ENCODE measurements at regions not wholly inside any gene's neighbourhood (a gene's known extent, or its start where the extent isn't known, plus 50 kb on each side); places are given as distances from the start of the nearest gene placed in this dataset.

DNA sequence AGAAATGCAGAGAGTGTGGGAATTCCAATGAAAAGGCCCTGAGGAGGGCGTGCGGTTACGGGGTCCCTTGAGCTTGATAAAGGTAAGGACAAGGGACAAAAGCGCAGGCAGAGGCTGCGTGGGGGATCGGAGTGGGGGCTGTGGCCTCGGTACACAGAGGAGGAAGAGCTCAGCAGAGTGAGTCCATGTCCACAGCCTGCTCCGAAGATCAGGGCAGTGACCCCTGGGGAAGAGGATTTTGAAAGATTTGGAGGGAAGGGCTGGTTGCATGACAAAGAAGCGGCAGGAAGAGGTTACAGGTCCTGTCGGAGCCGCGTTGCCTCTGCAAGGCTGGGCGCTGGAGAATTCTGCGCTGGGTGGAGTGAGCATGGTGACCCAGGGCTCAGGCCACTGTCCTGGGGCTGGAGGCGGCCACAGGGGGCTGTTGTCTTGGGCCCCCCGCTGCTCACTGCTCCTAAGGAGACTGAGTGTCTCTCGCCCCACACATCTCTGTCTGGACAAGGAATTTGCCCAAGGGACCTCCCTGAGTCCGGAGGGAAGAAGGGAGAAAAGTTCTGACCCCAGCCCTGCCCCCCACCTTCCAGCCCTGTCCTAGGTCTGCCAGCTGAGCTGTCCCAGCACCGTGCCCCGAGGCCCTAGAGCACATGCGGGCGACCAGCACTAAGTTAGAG, 69.8 kb upstream of the INSIG1 start:
- Histone ChIP-seq H3K4me3 (no peak overlapping the region), H3K36me3 (no peaks in the 10 kb centered on the region), H3K4me2 (peak overlapping the region in 9 of 11 experiments; percentile 22 to 64 (median 54); a peak in 16 of 22 replicates), H3K27me3 (no peaks in the 10 kb centered on the region), H3K9ac (no peak overlapping the region), H3K9me3 (replicated peaks in 1 of 11) (no peaks in the 10 kb centered on the region), H4K20me1 (no peaks in the 10 kb centered on the region; a peak in 1 of 22 replicates), H3K27ac (no peak overlapping the region), H3K4me1 (peaks cover 6 to 15% (median 12%) of the 10 kb centered on the region in 10 experiments; a peak in 17 of 20 replicates)
- TF ChIP-seq Cebpa-rat (IDR thresholded peaks at IDR 0.05): no peak

DNA sequence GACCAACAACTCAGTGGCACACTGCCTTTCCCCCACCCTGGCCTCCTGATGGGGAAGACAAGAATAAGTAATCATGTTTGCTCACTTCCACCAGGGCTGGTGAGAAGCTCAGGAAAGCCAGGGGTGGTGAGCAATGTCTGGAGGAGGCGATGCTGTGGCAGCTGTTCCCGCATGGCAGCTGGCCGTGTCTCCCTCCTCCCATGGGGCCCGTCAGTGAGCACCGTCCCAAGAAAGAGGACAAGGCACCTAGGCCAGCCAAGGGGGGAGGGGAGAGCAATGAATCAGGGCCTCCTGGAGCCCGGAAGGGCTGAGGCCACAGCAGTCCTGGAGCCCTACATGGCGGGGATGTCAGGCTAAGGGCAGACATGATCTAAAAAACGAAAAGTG, 69.2 kb upstream of the INSIG1 start:
- TF ChIP-seq Cebpa-rat (IDR thresholded peaks at IDR 0.05): no peak
- Histone ChIP-seq H4K20me1 (no peaks in the 10 kb centered on the region), H3K27ac (no peak overlapping the region), H3K4me2 (peak overlapping the region; percentile 15 to 64 (median 42); a peak in 18 of 22 replicates), H3K36me3 (no peaks in the 10 kb centered on the region), H3K9me3 (replicated peaks in 1 of 11) (no peaks in the 10 kb centered on the region), H3K27me3 (no peaks in the 10 kb centered on the region), H3K4me3 (no peak overlapping the region), H3K4me1 (peaks cover 6 to 15% (median 13%) of the 10 kb centered on the region in 10 experiments; a peak in 17 of 20 replicates), H3K9ac (no peak overlapping the region)

DNA sequence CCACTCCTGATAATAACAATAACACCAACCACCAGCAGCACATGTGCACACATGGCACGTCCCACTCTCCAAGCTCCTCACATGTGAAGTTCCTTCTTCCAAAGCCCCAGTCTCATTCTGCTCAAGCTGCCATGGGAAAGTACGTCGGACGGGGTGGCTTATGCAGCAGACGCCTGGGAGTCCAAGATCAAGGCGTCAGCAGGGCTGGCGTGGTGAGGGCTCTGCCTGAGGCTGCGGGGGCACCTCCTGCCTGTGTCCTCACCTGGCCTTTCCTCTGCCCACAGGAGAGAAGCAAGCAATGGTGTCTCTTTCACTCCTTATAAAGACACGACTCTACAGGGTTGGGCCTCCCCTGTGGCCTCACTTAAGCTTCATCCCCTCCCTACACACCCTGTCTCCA, 68.8 kb upstream of the INSIG1 start:
- Histone ChIP-seq H3K27ac (no peak overlapping the region), H3K27me3 (no peaks in the 10 kb centered on the region), H4K20me1 (no peaks in the 10 kb centered on the region), H3K36me3 (no peaks in the 10 kb centered on the region), H3K4me2 (peak overlapping the region in 10 of 11 experiments; percentile 15 to 64 (median 48); a peak in 15 of 22 replicates), H3K9ac (no peak overlapping the region), H3K9me3 (replicated peaks in 1 of 11) (no peaks in the 10 kb centered on the region), H3K4me1 (peaks cover 6 to 19% (median 16%) of the 10 kb centered on the region in 10 experiments; a peak in 19 of 20 replicates), H3K4me3 (no peak overlapping the region)
- no peak for TF ChIP-seq Cebpa-rat (IDR thresholded peaks at IDR 0.05)

DNA sequence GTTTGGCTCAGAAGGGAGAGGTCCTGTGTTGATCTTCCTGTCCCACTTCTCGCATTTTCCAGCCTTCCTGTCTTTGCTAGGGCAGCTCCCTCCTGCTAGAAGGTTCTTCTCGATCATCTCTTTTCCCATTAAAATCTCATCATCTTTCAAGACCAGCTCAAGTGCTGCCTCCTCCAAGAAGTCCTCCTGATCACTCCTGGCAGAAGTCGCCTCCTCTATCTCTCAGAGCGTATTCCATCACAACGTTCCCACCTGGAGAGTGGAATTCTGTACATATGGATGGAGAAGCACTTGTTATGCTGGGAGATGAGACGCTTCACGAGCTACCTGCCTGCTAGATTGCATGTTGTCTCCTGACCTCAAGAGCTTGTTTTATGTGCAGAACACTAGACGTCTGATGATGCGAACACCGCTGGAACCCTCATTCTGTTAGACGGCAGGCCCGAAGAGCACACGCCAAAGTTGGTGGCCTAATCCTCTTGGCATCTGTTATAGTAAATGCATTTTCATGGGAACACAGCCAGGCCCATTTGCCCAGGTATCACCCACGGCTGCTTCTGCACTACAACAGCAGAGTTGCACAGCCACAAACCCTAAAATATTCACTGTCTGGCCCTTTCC, 68.0 kb upstream of the INSIG1 start:
- TF ChIP-seq Cebpa-rat (IDR thresholded peaks at IDR 0.05): no peak
- Histone ChIP-seq H3K4me1 (peaks cover 6 to 26% (median 22%) of the 10 kb centered on the region in 10 experiments; a peak in 19 of 20 replicates), H3K4me2 (no peak overlapping the region)

DNA sequence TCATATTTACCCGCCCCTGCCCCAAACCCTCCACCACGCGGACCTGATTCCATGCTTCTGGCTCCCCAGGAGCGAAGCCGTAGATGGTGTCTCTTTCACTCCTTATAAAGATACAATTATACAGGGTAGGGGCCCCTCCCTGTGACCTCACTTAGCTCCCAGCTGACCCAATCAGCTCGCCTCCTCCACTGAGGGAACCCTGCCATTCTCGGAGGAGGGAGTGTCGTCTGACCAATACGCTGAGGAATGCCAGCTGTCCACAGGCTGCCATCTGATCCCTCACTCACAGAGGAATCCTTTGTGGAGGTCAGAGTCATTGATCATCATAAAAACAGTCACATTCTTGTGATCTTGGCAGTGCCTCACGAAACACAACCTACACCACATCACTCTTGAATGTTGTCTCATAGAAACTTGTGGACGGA, 67.5 kb upstream of the INSIG1 start:
- Histone ChIP-seq H3K4me1 (peaks cover 6 to 30% (median 22%) of the 10 kb centered on the region in 10 experiments; a peak in 19 of 20 replicates), H3K4me2 (no peak overlapping the region)

More for the DNA sequence above, 68.0 kb upstream of the INSIG1 start:
- no peaks in the 10 kb centered on the region for H4K20me1 ChIP-seq
- H3K4me3 ChIP-seq: no peak overlapping the region
- H3K36me3 ChIP-seq: no peaks in the 10 kb centered on the region
- no peak overlapping the region for H3K9ac ChIP-seq
- H3K27ac ChIP-seq: no peak overlapping the region
- H3K27me3 ChIP-seq: no peaks in the 10 kb centered on the region
- no peaks in the 10 kb centered on the region for H3K9me3 ChIP-seq (replicated peaks in 1 of 11)

DNA sequence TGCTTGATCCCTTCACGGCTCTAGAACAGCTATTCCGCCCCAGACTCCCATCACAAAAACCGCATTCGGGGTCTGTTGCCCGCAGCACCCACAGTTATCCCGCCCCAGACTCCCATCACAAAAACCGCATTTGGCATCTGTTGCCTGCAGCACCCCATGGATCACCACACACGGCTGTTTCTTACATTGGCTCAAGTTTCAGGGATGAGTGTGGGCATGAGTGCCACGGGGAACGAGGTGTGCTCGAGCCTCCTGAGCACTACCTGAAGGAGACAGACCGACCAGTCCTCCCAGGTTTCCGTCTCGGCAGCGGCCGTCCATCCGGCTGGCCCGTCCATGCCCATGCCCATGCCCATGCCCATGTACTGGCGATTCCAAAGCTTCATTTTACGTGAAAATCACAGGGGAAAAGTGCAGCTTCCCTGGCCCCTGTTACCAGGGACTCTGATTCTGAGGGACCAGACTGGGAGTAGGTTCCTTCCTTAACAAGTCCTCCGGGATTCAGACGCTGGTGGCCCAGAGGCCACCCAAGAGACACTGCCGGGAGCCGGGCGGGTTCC, 66.4 kb upstream of the INSIG1 start:
- no peak overlapping the region for H3K4me3 ChIP-seq
- TF ChIP-seq Cebpa-rat (IDR thresholded peaks at IDR 0.05): no peak
- H3K27ac ChIP-seq: no peak overlapping the region
- H3K9ac ChIP-seq: no peak overlapping the region
- no peaks in the 10 kb centered on the region for H3K27me3 ChIP-seq
- H4K20me1 ChIP-seq: no peaks in the 10 kb centered on the region
- no peak overlapping the region for H3K4me2 ChIP-seq
- H3K9me3 ChIP-seq (replicated peaks in 1 of 11): no peaks in the 10 kb centered on the region
- H3K36me3 ChIP-seq: no peaks in the 10 kb centered on the region
- peaks cover 6 to 33% (median 25%) of the 10 kb centered on the region in 10 experiments; a peak in 19 of 20 replicates for H3K4me1 ChIP-seq

More for the DNA sequence above, 67.5 kb upstream of the INSIG1 start:
- H3K36me3 ChIP-seq: no peaks in the 10 kb centered on the region
- no peaks in the 10 kb centered on the region for H3K27me3 ChIP-seq
- H3K27ac ChIP-seq: no peak overlapping the region
- no peaks in the 10 kb centered on the region for H4K20me1 ChIP-seq
- TF ChIP-seq Cebpa-rat (IDR thresholded peaks at IDR 0.05): no peak
- no peaks in the 10 kb centered on the region for H3K9me3 ChIP-seq (replicated peaks in 1 of 11)
- H3K9ac ChIP-seq: no peak overlapping the region
- no peak overlapping the region for H3K4me3 ChIP-seq

DNA sequence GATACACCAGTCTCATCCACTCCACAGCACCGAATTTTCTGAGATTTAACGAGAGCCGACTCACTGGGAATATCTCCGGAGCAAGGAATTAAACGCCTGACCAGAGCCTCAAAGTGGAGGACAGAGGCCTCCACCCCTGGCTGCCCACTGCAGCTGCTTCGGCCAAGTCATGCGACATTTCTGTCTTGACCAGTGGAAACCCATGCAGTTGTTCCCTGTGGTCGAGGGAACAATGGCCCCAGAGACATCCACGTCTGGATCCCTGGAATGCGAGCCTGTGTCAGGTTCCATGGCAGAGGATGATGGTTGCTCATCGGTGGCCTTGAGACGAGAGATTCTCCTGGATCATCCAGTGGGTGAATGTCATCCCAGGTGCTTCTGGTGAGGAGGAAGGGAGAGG, 65.7 kb upstream of the INSIG1 start:
- Histone ChIP-seq H3K4me3 (no peak overlapping the region), H3K9ac (no peak overlapping the region), H3K4me2 (no peak overlapping the region), H3K36me3 (no peaks in the 10 kb centered on the region), H3K9me3 (replicated peaks in 1 of 11) (no peaks in the 10 kb centered on the region), H3K4me1 (peaks cover 8 to 39% (median 31%) of the 10 kb centered on the region in 10 experiments), H3K27ac (no peak overlapping the region), H4K20me1 (no peaks in the 10 kb centered on the region), H3K27me3 (no peaks in the 10 kb centered on the region)
- no peak for TF ChIP-seq Cebpa-rat (IDR thresholded peaks at IDR 0.05)

DNA sequence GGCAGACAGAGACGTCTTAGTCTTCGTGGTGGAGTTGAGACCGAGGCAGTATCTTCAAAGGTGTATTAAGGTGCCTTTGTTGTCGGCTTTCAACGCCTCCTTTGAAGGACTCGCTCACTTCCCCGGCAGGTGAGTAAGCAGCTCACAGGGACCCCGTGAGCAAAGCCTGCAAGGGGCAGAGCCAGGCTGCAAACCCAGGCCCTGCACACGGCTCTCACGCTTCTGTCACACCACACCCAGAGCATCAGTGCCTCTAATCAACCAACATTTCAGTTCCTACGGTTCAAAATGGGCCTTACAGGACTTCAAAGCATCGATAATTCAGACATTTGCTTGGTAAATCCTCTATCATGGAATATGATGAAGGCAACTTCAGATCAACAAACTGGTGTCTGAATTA, 64.8 kb upstream of the INSIG1 start:
- Histone ChIP-seq H3K4me3 (no peak overlapping the region), H3K9ac (no peak overlapping the region), H3K4me1 (peaks cover 12 to 48% (median 38%) of the 10 kb centered on the region in 10 experiments), H3K27me3 (no peaks in the 10 kb centered on the region), H3K36me3 (no peaks in the 10 kb centered on the region), H3K9me3 (replicated peaks in 1 of 11) (peaks cover 0 to 3% (median 0%) of the 10 kb centered on the region in 11 experiments; a peak in 1 of 22 replicates), H3K4me2 (no peak overlapping the region), H4K20me1 (no peaks in the 10 kb centered on the region), H3K27ac (no peak overlapping the region)
- no peak for TF ChIP-seq Cebpa-rat (IDR thresholded peaks at IDR 0.05)
